ENCODE measurements at regions not wholly inside any gene's neighbourhood (a gene's known extent, or its start where the extent isn't known, plus 50 kb on each side); places are given as distances from the start of the nearest gene placed in this dataset.

DNA sequence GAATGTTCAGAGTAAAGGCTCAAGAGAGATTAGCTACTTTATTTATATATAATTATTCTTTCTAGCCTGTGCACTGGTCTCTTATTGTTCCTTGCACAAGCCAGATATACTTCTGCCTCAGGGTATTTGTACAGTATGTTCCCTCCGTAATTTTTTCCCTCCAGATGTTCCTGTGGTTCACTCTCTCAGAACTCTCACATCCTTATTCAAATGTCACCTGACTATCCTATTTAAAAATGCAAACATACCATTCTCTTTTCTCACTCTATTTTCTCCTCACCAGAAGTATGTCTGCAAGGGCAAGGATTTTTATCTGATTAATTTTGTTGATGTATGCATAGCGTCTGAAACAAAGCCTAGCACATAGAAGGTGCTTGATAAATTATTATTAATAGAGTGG lies 64.0 kb upstream of the CERS6 start:
- TF ChIP-seq, protein P1, sequence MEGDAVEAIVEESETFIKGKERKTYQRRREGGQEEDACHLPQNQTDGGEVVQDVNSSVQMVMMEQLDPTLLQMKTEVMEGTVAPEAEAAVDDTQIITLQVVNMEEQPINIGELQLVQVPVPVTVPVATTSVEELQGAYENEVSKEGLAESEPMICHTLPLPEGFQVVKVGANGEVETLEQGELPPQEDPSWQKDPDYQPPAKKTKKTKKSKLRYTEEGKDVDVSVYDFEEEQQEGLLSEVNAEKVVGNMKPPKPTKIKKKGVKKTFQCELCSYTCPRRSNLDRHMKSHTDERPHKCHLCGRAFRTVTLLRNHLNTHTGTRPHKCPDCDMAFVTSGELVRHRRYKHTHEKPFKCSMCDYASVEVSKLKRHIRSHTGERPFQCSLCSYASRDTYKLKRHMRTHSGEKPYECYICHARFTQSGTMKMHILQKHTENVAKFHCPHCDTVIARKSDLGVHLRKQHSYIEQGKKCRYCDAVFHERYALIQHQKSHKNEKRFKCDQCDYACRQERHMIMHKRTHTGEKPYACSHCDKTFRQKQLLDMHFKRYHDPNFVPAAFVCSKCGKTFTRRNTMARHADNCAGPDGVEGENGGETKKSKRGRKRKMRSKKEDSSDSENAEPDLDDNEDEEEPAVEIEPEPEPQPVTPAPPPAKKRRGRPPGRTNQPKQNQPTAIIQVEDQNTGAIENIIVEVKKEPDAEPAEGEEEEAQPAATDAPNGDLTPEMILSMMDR (IDR thresholded peaks at IDR 0.05; ENCODE audit: insufficient read depth, low read depth, low read length, missing control alignments) = no peak
- no peak overlapping the region for H3K4me3 ChIP-seq (ENCODE audit: low read length)
- DNase-seq (ENCODE audit: low read depth) = peak; percentile 33

GRCh38 chr2:168392797-168393196 lies 63.3 kb upstream of the CERS6 start:
- no peak for DNase-seq (ENCODE audit: low read depth)
- TF ChIP-seq, protein P1 (IDR thresholded peaks at IDR 0.05; ENCODE audit: insufficient read depth, low read depth, low read length, missing control alignments) = no peak
- no peak overlapping the region for H3K4me3 ChIP-seq (ENCODE audit: low read length)

- H3K4me3 ChIP-seq (ENCODE audit: low read length) = no peak overlapping the region
- DNase-seq (ENCODE audit: low read depth) = no peak
- TF ChIP-seq, protein P1 (IDR thresholded peaks at IDR 0.05; ENCODE audit: insufficient read depth, low read depth, low read length, missing control alignments) = no peak
Measured at GRCh38 chr2:168394262-168394661, 61.8 kb upstream of the CERS6 start.

DNA sequence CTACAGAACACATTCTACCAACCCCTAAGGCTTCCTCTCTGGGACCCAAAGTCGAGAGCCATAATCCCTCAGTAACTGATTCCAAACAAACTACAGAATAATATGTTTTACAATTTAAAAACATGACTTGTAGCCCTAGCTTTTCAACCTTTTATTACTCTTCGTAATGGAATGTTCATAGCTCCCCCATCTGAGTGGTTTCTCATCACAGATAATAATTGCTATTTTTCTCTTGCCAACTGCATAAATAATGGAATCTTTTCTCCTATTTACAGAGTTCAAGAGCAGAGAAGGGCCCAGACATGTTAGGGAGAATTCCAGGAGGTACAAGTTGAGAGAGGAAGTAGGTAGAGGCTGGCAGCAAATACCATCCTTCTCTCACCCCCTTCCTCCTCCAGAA lies 59.9 kb upstream of the CERS6 start:
- peak; percentile 4 for DNase-seq (ENCODE audit: low read depth)
- TF ChIP-seq, protein P1 (IDR thresholded peaks at IDR 0.05; ENCODE audit: insufficient read depth, low read depth, low read length, missing control alignments) = no peak
- H3K4me3 ChIP-seq (ENCODE audit: low read length) = no peak overlapping the region

DNA sequence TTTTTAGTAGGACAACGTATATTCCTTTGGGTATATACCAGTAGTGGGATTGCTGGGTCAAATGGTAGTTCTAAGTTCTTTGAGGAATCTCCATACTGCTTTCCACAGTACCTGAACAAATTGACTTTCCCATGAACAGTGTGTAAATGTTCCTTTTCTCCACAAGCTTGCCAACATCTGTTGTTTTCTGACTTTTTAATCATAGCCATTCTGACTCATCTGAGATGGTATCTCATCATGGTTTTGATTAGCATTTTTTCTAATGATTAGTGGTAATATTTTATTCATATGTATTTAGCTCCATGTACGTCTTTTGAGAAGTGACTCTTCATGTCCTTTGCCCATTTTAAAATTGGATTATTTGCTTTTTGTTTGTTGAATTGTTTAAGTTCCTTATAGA lies 58.4 kb upstream of the CERS6 start:
- no peak for DNase-seq (ENCODE audit: low read depth)
- no peak overlapping the region for H3K4me3 ChIP-seq (ENCODE audit: low read length)
- TF ChIP-seq, protein P1 (IDR thresholded peaks at IDR 0.05; ENCODE audit: insufficient read depth, low read depth, low read length, missing control alignments) = no peak

DNA sequence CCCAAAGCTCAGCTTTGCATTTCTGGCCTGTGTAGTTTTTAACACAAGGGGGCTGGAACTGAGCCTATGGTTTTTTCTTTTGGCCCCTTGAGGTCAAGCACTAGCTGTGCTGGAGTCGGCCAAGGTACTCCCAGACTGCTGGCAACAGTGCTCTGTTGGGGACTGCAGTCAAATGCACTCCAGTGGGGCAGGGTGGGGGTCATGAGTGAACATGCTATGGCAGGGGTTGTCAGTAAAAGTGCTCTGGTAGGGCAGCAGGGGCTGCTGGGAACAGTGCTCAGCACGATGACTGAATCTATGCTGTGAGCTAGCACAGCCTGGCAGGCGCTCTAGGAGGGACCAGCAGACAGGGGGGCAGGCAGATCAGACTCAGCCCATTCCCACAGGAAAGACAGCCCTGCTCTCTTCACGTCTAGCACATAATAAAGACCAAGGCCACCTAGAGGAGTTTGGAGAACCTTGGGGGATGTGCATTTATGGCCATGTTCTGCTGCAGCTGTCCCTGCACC lies 55.0 kb upstream of the CERS6 start:
- no peak overlapping the region for H3K4me3 ChIP-seq (ENCODE audit: low read length)
- DNase-seq (ENCODE audit: low read depth) = no peak
- TF ChIP-seq, protein P1 (IDR thresholded peaks at IDR 0.05; ENCODE audit: insufficient read depth, low read depth, low read length, missing control alignments) = no peak

DNA sequence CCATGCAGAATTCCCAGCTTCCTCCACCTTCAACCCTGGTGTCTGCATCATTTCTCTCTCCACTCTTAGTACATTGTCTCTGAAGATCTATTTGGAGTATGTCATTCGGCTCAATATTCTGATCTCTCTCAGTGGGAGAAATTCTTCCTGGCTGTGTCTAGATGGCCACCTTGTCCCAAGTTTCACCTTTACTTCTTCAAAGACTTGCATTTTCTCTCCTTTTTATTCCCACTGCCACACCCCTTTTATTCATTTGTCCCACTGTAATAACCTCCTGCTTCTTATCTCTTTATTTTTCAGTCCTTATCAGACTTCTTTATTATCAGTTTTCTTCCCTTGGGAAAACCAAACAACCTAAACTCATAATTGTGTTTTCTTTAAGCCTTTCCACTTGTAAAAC lies 54.3 kb upstream of the CERS6 start:
- TF ChIP-seq, protein P1 (IDR thresholded peaks at IDR 0.05; ENCODE audit: insufficient read depth, low read depth, low read length, missing control alignments) = no peak
- H3K4me3 ChIP-seq (ENCODE audit: low read length) = no peak overlapping the region
- no peak for DNase-seq (ENCODE audit: low read depth)
